Neural crest cell (in vitro differentiated cells): ENCODE measurements at regions not wholly inside any gene's neighbourhood (a gene's known extent, or its start where the extent isn't known, plus 50 kb on each side); places are given as distances from the start of the nearest gene placed in this dataset.
"Not testable (repeated sequence)": the region's sequence is repeated elsewhere in the genome, so short reads cannot be mapped to it uniquely, and the experiment has no call there.

ENCODE experiments used
- DNase-seq: peaks from one replicate; pipeline ENCODE4 v3.0.0; 2021; ENCODE audit warnings: low read depth, mixed read lengths, low spot score
- H3K27ac Mint-ChIP-seq: one replicate; pipeline ENCODE4 v1.8.0; 2021; ENCODE audit warnings: mild to moderate bottlenecking, mixed read lengths; ENCODE audit not compliant: unreplicated experiment
- H3K27me3 Mint-ChIP-seq: 2 replicates; pipeline ENCODE4 v1.8.0; 2021; ENCODE audit warnings: low read depth, mild to moderate bottlenecking, mixed read lengths
- H3K36me3 Mint-ChIP-seq: 2 replicates; pipeline ENCODE4 v1.8.0; 2021; ENCODE audit warnings: low read depth, mild to moderate bottlenecking, mixed read lengths
- H3K4me1 Mint-ChIP-seq: 2 replicates; pipeline ENCODE4 v1.8.0; 2021; ENCODE audit warnings: mixed read lengths
- H3K4me3 Mint-ChIP-seq: one replicate; pipeline ENCODE4 v1.8.0; 2021; ENCODE audit warnings: mild to moderate bottlenecking, mixed read lengths
- H3K9me3 Mint-ChIP-seq: 2 replicates; pipeline ENCODE4 v1.8.0; 2021; ENCODE audit warnings: mixed read lengths
- CTCF ChIP-seq: fragments of 200-600 bp; sonication (generic); conservative IDR thresholded peaks from 2 replicates; pipeline ENCODE4 v1.5.0; 2021; ENCODE audit warnings: antibody characterized with exemption, mild to moderate bottlenecking

- TF ChIP-seq CTCF, result no peak
- Mint-ChIP-seq H3K9me3 (peaks cover 6% of the 10 kb centered on the region), H3K27ac (no peak overlapping the region), H3K4me3 (no peak overlapping the region), H3K4me1 (no peaks in the 10 kb centered on the region), H3K36me3 (no peaks in the 10 kb centered on the region), H3K27me3 (no peaks in the 10 kb centered on the region)
- no peak for DNase-seq
Observed at GRCh38 chr7:52747817-52748216, 287.6 kb upstream of the POM121L12 start.

GRCh38 chr7:52741670-52742290, 293.7 kb upstream of the POM121L12 start:
- peaks cover 7% of the 10 kb centered on the region for H3K9me3 Mint-ChIP-seq
- DNase-seq, result no peak
- no peak for TF ChIP-seq CTCF
- H3K27ac Mint-ChIP-seq, result no peak overlapping the region
- no peaks in the 10 kb centered on the region for H3K4me1 Mint-ChIP-seq
- no peak overlapping the region for H3K4me3 Mint-ChIP-seq
- H3K36me3 Mint-ChIP-seq, result no peaks in the 10 kb centered on the region
- no peaks in the 10 kb centered on the region for H3K27me3 Mint-ChIP-seq

- Mint-ChIP-seq H3K27me3 (no peaks in the 10 kb centered on the region), H3K9me3 (peaks cover 11% of the 10 kb centered on the region), H3K4me3 (no peak overlapping the region), H3K36me3 (no peaks in the 10 kb centered on the region), H3K4me1 (no peaks in the 10 kb centered on the region), H3K27ac (no peak overlapping the region)
- no peak for DNase-seq
- no peak for TF ChIP-seq CTCF
Observed at GRCh38 chr7:52735656-52736055, 299.8 kb upstream of the POM121L12 start.

GRCh38 chr7:52728683-52729082, 306.8 kb upstream of the POM121L12 start:
- not testable (repeated sequence) for H3K27me3 Mint-ChIP-seq, H3K36me3 Mint-ChIP-seq

GRCh38 chr7:52727632-52728031, 307.8 kb upstream of the POM121L12 start:
- no peak for DNase-seq
- no peak for TF ChIP-seq CTCF
- peaks cover 3% of the 10 kb centered on the region for H3K9me3 Mint-ChIP-seq
- no peak overlapping the region for H3K4me3 Mint-ChIP-seq
- H3K4me1 Mint-ChIP-seq, result no peaks in the 10 kb centered on the region
- H3K27ac Mint-ChIP-seq, result no peak overlapping the region
- no peaks in the 10 kb centered on the region for H3K27me3 Mint-ChIP-seq
- H3K36me3 Mint-ChIP-seq, result no peaks in the 10 kb centered on the region

More at GRCh38 chr7:52728683-52729082, 306.8 kb upstream of the POM121L12 start:
- H3K9me3 Mint-ChIP-seq, H3K4me3 Mint-ChIP-seq, H3K4me1 Mint-ChIP-seq, DNase-seq, H3K27ac Mint-ChIP-seq: not testable (repeated sequence)

- peaks cover 5% of the 10 kb centered on the region for H3K4me1 Mint-ChIP-seq
- no peaks in the 10 kb centered on the region for H3K36me3 Mint-ChIP-seq
- H3K9me3 Mint-ChIP-seq, result peaks cover 3% of the 10 kb centered on the region
Observed at GRCh38 chr7:52726986-52727385, 308.4 kb upstream of the POM121L12 start.

More at GRCh38 chr7:52726986-52727385, 308.4 kb upstream of the POM121L12 start:
- DNase-seq, result no peak
- Mint-ChIP-seq H3K4me3 (no peak overlapping the region), H3K27ac (no peak overlapping the region), H3K27me3 (no peaks in the 10 kb centered on the region)
- TF ChIP-seq CTCF, result no peak
